DMS 273 (cell line): ENCODE measurements at regions not wholly inside any gene's neighbourhood (a gene's known extent, or its start where the extent isn't known, plus 50 kb on each side); places are given as distances from the start of the nearest gene placed in this dataset.

Experiments
- DNase-seq: peaks from one replicate; lab custom pipeline; 2025; ENCODE audit not compliant: unreplicated experiment; lab: John Stamatoyannopoulos, UW

- DNase-seq, result no peak
These were observed 246.2 kb downstream of the CTTN start for GRCh38 chr11:70644343-70645060.

GRCh38 chr11:70645537-70645936 lies 247.2 kb downstream of the CTTN start:
- no peak for DNase-seq

GRCh38 chr11:70646272-70647049 lies 248.1 kb downstream of the CTTN start:
- DNase-seq, result no peak

DNA sequence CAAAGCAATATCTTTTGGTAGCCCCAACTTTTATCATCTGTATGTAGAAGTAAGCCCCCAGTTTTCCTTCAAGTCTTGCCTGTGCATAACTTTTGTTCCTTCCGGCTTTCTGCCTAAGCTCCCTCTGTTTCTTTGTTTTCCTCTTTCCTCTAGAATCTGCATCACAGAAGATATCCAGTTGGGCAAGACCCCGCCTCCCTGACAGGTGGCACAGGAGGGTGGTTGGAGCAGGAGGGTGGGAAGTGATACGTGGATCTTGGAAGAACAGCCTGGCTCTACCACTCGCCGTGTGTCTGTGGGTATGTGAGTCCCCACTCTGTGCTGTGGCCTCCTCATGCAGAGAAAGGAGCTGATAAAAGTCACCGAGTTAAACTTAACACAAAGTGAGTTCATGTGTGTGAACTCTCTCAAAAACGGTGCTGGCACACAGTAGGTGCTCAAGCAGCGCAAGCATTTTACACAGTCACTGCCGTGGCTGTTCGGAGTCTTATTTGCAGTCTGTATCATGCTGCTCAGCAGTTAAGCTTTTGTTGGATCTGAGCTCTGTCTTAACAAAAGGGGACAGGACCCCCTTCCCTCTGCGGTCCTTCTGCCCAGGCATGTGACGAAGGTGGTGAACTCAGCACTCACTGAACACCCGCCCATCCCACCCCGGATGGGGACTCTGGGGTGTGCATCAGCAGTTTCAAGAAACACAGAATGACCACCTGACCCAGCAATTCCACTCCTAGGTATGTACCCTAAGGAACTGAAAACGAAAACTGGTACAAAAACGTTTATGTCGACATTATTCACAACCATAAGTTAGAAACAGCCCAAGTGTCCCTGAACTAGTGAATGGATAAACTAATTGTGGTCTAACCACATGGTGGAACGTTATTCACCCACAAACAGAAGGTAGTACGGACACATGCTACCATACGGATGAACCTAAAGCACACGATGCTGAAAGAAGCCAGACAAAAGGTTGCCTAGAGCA lies 249.1 kb downstream of the CTTN start:
- no peak for DNase-seq

DNA sequence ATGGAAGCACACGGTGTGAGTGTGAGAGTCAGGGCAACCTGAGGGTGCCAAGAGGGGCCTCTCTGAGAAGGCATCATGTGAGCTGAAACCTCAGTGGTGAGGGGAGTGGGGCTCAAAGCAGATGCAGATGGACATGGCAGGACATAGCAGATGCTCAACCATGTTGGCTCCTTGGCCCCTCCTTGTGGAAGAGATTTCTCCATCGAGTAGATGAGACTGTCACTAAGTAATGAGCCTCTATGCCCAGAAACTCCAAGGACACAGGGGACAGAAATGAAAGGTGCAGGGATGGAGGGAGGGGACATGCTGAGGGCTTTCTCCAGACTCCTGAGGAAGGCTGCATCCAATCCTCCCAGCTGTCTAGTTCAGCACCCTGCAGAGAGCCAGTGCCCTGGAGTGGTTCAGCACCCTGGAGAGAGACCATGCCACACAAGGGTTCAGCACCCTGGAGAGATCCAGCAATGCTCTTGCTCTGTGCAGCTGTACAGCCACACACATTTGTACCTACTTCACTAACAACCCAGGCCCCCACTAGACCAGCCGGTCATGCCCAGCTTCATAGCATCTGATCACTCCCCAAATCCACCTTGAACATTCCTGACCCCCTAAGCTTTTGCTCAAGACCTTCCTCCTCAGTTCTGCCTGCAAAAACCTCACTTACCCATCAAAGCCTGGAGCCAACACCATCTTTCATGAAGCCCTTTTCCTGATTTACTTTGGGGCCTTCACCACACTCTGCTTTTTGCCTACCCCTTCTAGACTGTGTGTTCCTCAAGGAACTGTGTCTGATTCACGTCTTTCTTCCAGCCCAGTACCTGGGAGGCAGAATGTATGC lies 252.0 kb downstream of the CTTN start:
- DNase-seq, result peak; percentile 77

DNA sequence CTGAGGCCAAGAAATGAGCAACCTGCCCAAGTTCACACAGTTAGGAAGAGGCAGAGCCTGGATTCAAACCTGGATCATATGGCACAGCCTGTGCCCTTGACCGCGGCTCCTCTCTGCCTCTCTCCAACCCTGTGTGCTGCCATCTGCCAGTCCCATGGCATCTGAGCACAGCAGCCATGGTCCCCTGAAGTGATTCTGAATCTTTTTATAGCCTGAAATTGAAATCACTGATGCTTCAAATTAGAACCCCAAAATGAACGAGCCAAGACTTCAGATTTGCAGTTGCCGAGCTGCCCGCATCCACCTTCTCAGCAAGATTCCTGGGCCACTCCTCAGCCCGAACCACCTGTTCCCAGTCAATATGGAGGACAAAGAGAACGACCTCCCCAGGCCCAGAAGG lies 252.7 kb downstream of the CTTN start:
- DNase-seq, result no peak

DNA sequence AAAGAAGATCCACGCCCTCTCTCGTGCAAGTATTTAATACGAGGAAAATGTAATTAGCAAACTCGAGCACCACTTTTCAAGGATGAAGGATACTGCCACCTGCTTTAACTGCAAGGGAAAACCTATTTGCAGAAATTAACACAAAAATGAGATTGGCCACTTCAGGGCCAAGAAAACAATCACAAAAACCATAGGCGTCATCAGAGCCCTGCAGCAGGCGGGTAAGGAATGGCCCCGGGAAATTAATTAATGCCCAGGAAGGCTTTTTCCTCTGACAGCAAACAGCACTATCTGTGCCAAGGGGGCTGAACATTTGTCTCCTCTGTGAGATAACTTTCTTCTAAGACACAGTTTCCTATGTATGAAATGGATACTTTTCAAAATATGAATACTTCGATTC lies 255.7 kb downstream of the CTTN start:
- DNase-seq, result no peak

DNA sequence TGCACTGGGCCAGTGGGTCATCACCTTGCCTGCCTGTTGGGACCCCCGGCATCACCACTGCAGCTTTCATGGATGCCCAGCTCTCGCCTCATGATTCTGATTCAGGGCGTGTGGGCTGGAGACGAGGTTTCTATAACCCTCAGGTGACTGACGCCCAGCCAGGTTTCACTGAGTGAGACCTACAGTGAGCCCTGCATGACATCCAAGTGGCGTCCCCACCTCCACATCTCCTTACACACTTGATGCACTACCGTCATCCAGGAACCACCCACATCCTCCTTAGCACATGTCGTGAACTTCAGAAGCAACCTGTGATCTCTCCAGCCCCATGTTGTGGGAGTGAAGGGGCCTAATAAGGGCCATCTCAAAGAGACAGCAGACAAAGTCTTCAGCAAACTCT lies 257.5 kb downstream of the CTTN start:
- no peak for DNase-seq

- DNase-seq, result no peak
These were observed 257.9 kb downstream of the CTTN start for GRCh38 chr11:70656252-70656651.

DNA sequence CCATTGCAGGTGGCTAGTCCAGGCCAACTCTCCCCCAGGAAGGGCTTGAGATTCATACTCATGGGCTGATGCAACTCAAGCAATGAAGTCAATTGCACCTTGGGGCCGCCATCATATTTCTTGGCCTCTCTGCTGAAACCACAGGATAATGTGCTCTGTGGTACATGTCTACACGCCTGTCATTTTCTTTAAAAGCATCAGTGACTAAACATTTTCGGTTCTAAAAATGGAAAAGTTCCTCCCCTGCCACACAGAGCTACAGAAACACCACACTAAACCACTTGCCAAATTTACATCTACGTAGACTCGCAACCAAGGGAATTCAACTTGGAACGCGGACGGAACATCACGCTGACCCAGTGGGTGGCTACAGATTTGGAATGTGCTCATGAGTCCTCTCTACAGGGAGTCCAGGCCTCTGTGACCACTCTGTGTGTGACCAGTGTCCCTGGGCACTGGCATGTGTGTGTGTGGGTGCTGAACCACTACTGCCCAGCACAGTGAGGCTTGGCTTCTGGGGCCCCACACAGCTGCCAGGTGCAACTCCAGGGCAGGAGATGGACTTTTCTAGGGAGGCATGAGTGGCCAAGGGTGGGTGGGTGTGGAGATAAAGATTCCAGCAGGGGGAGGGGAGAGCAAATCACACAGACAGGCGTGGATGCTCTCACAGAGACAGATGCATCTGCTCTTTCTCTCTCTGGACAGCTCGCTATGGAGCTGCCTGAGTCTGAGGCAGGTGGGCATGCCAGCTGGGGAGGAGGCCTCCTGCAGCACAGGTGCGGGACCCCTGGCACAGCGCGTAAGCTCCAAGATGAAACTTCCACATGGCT lies 261.9 kb downstream of the CTTN start:
- DNase-seq, result no peak

DNA sequence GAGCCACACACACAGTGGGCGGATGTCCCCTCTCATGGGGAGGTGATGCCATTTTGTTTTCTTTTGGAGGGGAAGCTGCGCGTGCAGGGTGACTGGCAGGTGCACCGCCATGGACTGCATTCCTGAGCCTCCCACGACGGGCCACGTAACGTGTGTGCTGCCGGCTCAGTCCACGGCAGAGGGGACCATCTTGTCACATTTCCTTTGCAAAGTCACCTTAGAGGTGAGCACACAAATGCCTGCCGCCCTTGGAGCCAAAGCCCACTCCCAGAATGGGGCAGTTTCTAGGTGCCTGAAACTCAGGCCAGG lies 262.5 kb downstream of the CTTN start:
- no peak for DNase-seq

- DNase-seq, result no peak
These were observed 263.6 kb downstream of the CTTN start for GRCh38 chr11:70661761-70662501.

DNA sequence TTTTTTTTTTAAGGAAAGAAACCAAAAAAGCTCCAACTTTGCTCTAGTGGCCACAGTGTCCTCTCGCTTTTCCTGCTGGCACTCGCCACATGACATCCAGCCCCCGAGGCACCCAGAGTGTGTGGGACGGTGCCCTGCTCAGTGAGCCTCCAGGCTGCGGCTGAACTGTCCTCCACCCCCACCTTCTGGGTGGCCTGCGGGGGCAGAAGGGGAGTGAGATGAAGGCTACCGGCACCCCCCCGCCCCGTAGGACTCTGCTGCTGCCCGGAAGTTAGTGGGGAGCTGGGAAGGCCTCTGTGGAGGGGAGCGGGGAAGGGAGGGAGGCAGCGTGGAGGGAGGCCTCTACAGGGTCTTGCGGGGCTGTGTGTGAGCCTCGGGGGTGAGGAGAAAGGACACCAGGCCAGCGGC lies 264.4 kb downstream of the CTTN start:
- DNase-seq, result no peak

- no peak for DNase-seq
These were observed 265.5 kb downstream of the CTTN start for GRCh38 chr11:70663815-70664214.

DNA sequence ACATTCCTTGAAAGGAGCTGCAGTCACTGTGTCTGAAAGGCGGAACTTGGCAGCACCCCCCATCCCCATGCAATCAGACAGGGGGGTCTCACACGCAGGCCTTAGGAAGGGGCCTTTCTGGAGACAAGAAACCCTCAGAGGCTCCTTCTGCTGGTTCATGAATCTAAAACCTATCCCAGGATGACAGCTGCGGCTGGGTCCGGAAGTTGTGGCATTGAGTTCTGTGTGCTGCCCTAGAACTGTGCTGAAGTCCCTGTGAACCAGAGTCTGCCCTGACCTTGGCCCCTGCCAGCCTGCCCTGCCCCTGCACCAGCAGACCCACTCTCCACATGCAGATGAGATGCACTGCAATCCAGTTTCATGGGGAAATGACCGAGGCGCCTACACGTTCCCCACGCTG lies 268.0 kb downstream of the CTTN start:
- DNase-seq, result no peak

DNA sequence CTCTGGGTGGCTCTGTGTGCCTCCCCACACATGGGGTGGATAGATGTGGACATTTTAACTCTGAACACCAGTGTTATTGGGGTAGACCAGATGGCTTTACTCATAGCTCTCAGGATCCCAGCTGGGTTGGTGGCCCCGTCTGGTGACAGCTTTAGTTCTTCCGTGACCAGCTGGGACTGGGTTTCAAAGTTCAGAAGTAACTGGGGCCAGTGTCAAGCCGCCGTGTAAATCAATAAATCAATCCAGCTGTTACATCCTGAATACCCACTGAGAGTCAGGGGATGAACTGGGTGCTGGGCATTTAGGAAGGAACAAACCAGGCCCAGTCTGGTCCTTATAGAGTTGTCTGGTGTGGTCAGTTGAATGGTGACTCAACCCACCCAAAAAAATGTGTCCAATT lies 269.4 kb downstream of the CTTN start:
- DNase-seq, result peak; percentile 11

DNA sequence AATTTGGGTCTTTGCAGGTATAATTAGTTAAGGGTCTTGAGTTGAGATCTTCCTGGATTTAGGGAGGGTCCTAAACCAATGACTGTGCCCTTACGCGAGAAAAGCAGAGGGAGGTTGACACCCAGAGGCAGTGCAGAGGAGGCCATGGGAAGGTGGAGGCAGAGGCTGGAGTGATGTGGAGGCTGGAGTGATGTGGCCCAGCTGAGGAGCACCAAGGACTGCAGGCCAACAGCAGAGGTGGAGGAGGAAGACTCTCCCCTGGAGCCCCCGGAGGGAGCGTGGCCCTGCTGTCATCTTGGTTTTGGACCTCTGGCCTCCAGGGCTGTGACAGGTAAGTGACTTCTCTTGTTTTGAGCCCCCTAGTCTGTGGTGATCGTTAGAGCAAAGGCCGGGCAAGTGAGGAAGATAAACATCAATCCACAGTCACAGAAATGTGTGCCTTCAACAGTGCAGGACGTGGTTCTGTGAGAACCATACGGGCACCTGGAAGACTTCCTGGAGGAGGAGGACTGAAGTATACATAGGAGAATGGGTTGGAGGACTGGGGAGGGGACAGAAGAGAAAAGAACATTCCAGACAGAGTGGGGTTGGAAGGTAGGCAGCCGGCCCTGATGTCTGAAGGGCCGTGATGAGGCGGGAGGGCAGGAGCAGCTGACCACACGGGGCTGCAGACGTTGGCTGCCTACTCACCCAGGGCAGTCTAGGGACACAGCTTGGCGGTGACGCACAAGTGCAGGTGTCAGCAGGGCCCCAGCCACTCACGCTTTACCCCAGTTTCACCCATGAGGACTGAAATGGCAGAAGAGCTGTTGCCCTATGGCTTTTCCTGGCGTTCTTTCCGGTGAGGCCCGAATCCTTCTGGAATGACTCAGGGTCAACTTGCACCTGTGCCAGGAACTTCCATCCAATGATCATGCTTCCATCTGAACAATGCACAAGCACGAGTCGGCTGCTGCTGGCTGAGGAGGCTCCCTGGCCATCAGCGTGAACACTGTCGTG lies 270.2 kb downstream of the CTTN start:
- DNase-seq, result no peak

GRCh38 chr11:70669281-70669680 lies 271.0 kb downstream of the CTTN start:
- DNase-seq, result no peak
